ENCODE measurements at regions not wholly inside any gene's neighbourhood (a gene's known extent, or its start where the extent isn't known, plus 50 kb on each side); places are given as distances from the start of the nearest gene placed in this dataset.

- Histone ChIP-seq H3F3A (replicated peaks; ENCODE audit: insufficient read depth) (no peaks in the 10 kb centered on the region), H3K4me3 (ENCODE audit: low read depth in 2 of 2, low read length in 1 of 2) (no peak overlapping the region), H3K79me2 (ENCODE audit: insufficient read depth) (no peaks in the 10 kb centered on the region), H3K27me3 (ENCODE audit: insufficient read depth) (peaks cover 5% of the 10 kb centered on the region; the same call in 1 of the 2 replicates), H3K36me3 (replicated peaks in 1 of 2; ENCODE audit: control insufficient read depth in 1 of 2, insufficient read depth in 2 of 2, low read length in 1 of 2) (no peaks in the 10 kb centered on the region), H3K4me2 (no peak overlapping the region), H4K20me1 (ENCODE audit: insufficient read depth) (no peaks in the 10 kb centered on the region), H3K27ac (ENCODE audit: low read depth in 2 of 2, low read length in 1 of 2) (no peak overlapping the region), H3K9ac (no peak overlapping the region), H3K9me3 (no peaks in the 10 kb centered on the region), H3K4me1 (ENCODE audit: control insufficient read depth in 1 of 2, insufficient read depth in 2 of 2, low read depth in 1 of 2, low read length in 1 of 2) (no peaks in the 10 kb centered on the region), H3K9me2 (no peaks in the 10 kb centered on the region), H2AFZ (ENCODE audit: low read depth) (no peak overlapping the region)
- WGBS (ENCODE audit: low lambda C conversion rate) = 60% methylated on average over 8 of the region's 8 CpGs
- TF ChIP-seq RCOR1 (IDR thresholded peaks at IDR 0.05; ENCODE audit: low read length) (no peak), ZBTB33 (IDR thresholded peaks at IDR 0.05; ENCODE audit: borderline replicate concordance, low read depth) (no peak), ELF1 (IDR thresholded peaks at IDR 0.05) (no peak), CHD2 (IDR thresholded peaks at IDR 0.05; ENCODE audit: low read length, partially characterized antibody) (no peak)
- CTCF ChIA-PET = interaction anchor here (1.4 to 1.5 kb wide), 2 partner anchors 85 to 1197 kb away, joined by 3 to 5 read pairs; no protein-coding TSS in a partner anchor
- no peak for DNase-seq
- POLR2A ChIA-PET = no interaction called here
These were observed 117.8 kb downstream of the SETD4 start for GRCh38 chr21:35942211-35943144.

DNA sequence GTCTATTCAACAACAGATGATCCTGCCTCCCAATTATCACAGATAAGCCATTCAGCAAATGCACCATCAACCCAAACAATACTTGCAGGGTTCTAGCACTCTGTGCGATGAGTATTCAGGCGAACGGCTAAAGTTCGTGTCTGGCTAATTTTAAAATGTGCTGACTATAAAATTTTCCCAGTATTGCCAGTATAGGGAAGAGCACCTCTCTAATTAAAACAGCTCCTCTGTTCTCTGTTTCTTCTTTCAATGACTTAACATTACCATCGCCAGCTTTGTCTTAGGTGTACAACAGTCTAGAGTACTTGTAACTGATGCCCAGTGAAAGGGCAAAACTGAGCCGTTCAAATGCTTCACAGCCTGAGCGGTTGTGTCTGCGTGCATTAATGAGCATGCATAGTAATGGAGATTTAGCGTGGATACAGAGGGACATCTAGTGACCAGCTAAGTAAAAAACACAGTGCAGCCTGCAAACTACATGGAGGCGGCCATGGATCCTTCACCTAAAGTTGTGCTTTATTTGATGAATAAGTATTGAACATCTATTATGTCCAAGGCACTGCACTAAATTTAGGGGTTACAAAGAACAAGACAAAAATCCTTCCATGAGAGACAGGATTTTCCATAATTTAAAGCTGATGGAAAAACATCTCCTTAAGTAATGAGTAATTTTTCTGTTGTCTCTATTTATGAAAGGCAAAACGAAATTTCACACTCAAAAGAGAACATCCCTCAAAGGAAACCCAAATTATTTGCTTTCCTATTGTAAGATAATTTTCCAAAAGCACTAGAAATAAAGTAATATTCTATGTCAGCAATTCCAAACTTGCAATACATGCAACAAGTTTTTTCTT lies 120.0 kb downstream of the SETD4 start:
- no peaks in the 10 kb centered on the region for H3F3A ChIP-seq (replicated peaks; ENCODE audit: insufficient read depth)
- 33% methylated on average over 11 of the region's 11 CpGs for WGBS (ENCODE audit: low lambda C conversion rate)
- H3K27ac ChIP-seq (ENCODE audit: low read depth in 2 of 2, low read length in 1 of 2) = no peak overlapping the region
- H3K27me3 ChIP-seq (ENCODE audit: insufficient read depth) = peaks cover 5% of the 10 kb centered on the region; the same call in 1 of the 2 replicates
- H3K9ac ChIP-seq = no peak overlapping the region
- H3K79me2 ChIP-seq (ENCODE audit: insufficient read depth) = no peaks in the 10 kb centered on the region
- no peak overlapping the region for H3K4me3 ChIP-seq (ENCODE audit: low read depth in 2 of 2, low read length in 1 of 2)
- no peaks in the 10 kb centered on the region for H3K36me3 ChIP-seq (replicated peaks in 1 of 2; ENCODE audit: control insufficient read depth in 1 of 2, insufficient read depth in 2 of 2, low read length in 1 of 2)
- H3K9me2 ChIP-seq = no peaks in the 10 kb centered on the region
- no peak overlapping the region for H3K4me2 ChIP-seq
- TF ChIP-seq GATA2 (CRISPR knock-in tag; IDR thresholded peaks at IDR 0.05) (no peak), EP300 (IDR thresholded peaks at IDR 0.05; ENCODE audit: borderline replicate concordance in 1 of 2, low read depth in 1 of 2, low read length in 1 of 2) (no peak), CTCF (IDR thresholded peaks at IDR 0.05) (peak; percentile 84), TCF12 (IDR thresholded peaks at IDR 0.05) (no peak), FOXM1 (IDR thresholded peaks at IDR 0.05; ENCODE audit: low read depth) (no peak), PBX3 (IDR thresholded peaks at IDR 0.05) (no peak), FOSL2 (IDR thresholded peaks at IDR 0.05; ENCODE audit: borderline replicate concordance, low read depth) (no peak), POLR2AphosphoS5 (IDR thresholded peaks at IDR 0.05; ENCODE audit: low read depth, low read length) (no peak), SMC3 (IDR thresholded peaks at IDR 0.05; ENCODE audit: low read depth, low read length) (peak; percentile 69), RAD21 (IDR thresholded peaks at IDR 0.05; ENCODE audit: low read length) (peak; percentile 89), YY1 (IDR thresholded peaks at IDR 0.05; ENCODE audit: low read depth) (no peak)
- TF ChIP-seq, protein P1, sequence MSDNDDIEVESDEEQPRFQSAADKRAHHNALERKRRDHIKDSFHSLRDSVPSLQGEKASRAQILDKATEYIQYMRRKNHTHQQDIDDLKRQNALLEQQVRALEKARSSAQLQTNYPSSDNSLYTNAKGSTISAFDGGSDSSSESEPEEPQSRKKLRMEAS (IDR thresholded peaks at IDR 0.05; ENCODE audit: low read depth) = peak; percentile 50; the same call in 1 of the 2 replicates
- H3K9me3 ChIP-seq = no peaks in the 10 kb centered on the region
- ChIA-PET CTCF (interaction anchor here (0.6 to 1.4 kb wide), 16 partner anchors 10 to 1252 kb away, joined by 3 to 14 read pairs (median 4); no protein-coding TSS in a partner anchor), POLR2A (no interaction called here)
- no peaks in the 10 kb centered on the region for H3K4me1 ChIP-seq (ENCODE audit: control insufficient read depth in 1 of 2, insufficient read depth in 2 of 2, low read depth in 1 of 2, low read length in 1 of 2)
- peak overlapping the region; percentile 5; the same call in 1 of the 2 replicates for H2AFZ ChIP-seq (ENCODE audit: low read depth)
- no peaks in the 10 kb centered on the region for H4K20me1 ChIP-seq (ENCODE audit: insufficient read depth)
- DNase-seq = peak; percentile 34

Data from SK-N-SH (cell line).